T-helper 2 cell treated with Interferon-gamma antibody and Interleukin-4, amounts not matched to agents 5 μg/mL and 100 μg/mL, for 36 hours (primary cell): ENCODE measurements at regions not wholly inside any gene's neighbourhood (a gene's known extent, or its start where the extent isn't known, plus 50 kb on each side); places are given as distances from the start of the nearest gene placed in this dataset.

Experiments used
- DNase-seq: peaks from one replicate; pipeline ENCODE4 v3.0.0; 2021; ENCODE audit warnings: low spot score
- H3K27ac Mint-ChIP-seq: one replicate; pipeline ENCODE4 v1.8.0; 2021; ENCODE audit warnings: mild to moderate bottlenecking, mixed read lengths
- H3K27me3 Mint-ChIP-seq: one replicate; pipeline ENCODE4 v1.8.0; 2021; ENCODE audit warnings: low read depth, mixed read lengths
- H3K36me3 Mint-ChIP-seq: one replicate; pipeline ENCODE4 v1.8.0; 2021; ENCODE audit warnings: low read depth, mixed read lengths
- H3K4me1 Mint-ChIP-seq: one replicate; pipeline ENCODE4 v1.8.0; 2021; ENCODE audit warnings: low read depth, mixed read lengths
- H3K4me3 Mint-ChIP-seq: one replicate; pipeline ENCODE4 v1.8.0; 2022; ENCODE audit warnings: mild to moderate bottlenecking, moderate library complexity, mixed read lengths
- H3K9me3 Mint-ChIP-seq: one replicate; pipeline ENCODE4 v1.8.0; 2021; ENCODE audit warnings: mixed read lengths

GRCh38 chr12:114938487-114939210, 254.7 kb upstream of the TBX3 start:
- no peak overlapping the region for H3K4me3 Mint-ChIP-seq
- H3K9me3 Mint-ChIP-seq = peaks cover 17% of the 10 kb centered on the region
- no peak overlapping the region for H3K27ac Mint-ChIP-seq
- H3K27me3 Mint-ChIP-seq = no peaks in the 10 kb centered on the region
- H3K36me3 Mint-ChIP-seq = no peaks in the 10 kb centered on the region
- no peak for DNase-seq
- no peaks in the 10 kb centered on the region for H3K4me1 Mint-ChIP-seq

- no peak for DNase-seq
- H3K27me3 Mint-ChIP-seq = no peaks in the 10 kb centered on the region
- no peaks in the 10 kb centered on the region for H3K36me3 Mint-ChIP-seq
- no peak overlapping the region for H3K27ac Mint-ChIP-seq
- H3K4me3 Mint-ChIP-seq = no peak overlapping the region
- H3K4me1 Mint-ChIP-seq = no peaks in the 10 kb centered on the region
- peaks cover 24% of the 10 kb centered on the region for H3K9me3 Mint-ChIP-seq
Observed at GRCh38 chr12:114936148-114937079, 252.4 kb upstream of the TBX3 start.

DNA sequence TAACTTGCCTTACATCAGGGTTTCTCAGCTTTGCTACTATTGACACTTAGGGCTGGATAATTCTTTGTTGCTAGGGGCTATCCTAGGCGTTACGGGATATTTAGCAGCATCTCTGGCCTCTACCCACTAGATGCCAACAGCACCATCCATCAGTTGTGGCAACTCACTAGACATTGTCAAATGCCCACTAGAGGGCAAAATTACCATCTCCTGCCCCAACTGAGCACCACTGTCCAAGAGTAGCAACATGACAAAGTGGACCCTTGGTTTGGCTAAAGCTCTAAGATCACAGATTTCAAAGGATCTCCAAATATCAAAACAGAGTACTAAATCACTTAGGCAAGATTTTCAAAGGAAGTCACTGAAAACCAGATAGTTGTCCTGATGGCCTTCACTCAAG, 251.7 kb upstream of the TBX3 start:
- H3K27ac Mint-ChIP-seq = no peak overlapping the region
- H3K27me3 Mint-ChIP-seq = no peaks in the 10 kb centered on the region
- H3K9me3 Mint-ChIP-seq = peaks cover 25% of the 10 kb centered on the region
- DNase-seq = no peak
- H3K4me1 Mint-ChIP-seq = no peaks in the 10 kb centered on the region
- H3K4me3 Mint-ChIP-seq = no peak overlapping the region
- no peaks in the 10 kb centered on the region for H3K36me3 Mint-ChIP-seq

DNA sequence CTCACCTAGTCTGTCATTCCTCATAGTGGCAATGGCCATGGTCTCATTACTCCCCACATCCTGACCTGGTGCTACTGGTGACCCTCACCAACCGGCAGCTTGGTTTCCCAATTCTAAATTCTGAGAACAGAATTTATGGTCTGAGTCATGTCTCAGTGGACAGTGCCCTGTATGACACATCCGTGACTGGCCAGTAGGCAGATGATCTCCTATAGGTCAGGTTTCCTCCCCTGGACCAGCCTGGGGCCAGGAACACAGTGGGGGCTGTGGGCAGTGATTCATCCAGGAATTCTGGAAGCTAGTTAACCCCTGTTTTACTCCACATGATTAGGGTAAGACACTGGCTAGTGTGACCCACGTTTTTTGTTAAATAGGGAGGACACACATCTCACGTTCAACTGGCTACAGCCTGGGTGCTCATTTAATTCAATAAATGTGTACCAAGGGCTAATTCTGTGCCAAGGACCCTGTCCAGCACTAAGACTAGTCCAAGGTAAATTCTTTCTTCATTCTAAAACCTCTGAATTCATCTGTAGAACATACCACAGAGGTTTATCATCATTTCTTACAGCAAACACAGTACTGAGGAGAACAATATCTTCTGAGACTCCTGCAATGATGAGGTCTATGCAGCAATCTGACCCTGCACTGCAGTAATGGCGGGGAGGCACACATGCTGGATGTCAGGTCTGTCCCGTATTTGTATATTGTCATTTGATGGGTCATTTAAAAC, 249.6 kb upstream of the TBX3 start:
- DNase-seq = no peak
- no peaks in the 10 kb centered on the region for H3K36me3 Mint-ChIP-seq
- no peak overlapping the region for H3K4me3 Mint-ChIP-seq
- no peak overlapping the region for H3K27ac Mint-ChIP-seq
- H3K9me3 Mint-ChIP-seq = peaks cover 27% of the 10 kb centered on the region
- H3K4me1 Mint-ChIP-seq = no peaks in the 10 kb centered on the region
- no peaks in the 10 kb centered on the region for H3K27me3 Mint-ChIP-seq

GRCh38 chr12:114932806-114933205, 248.8 kb upstream of the TBX3 start:
- Mint-ChIP-seq H3K36me3 (no peaks in the 10 kb centered on the region), H3K4me1 (no peaks in the 10 kb centered on the region), H3K27ac (no peak overlapping the region), H3K9me3 (peaks cover 31% of the 10 kb centered on the region), H3K4me3 (no peak overlapping the region), H3K27me3 (no peaks in the 10 kb centered on the region)
- DNase-seq = no peak

DNA sequence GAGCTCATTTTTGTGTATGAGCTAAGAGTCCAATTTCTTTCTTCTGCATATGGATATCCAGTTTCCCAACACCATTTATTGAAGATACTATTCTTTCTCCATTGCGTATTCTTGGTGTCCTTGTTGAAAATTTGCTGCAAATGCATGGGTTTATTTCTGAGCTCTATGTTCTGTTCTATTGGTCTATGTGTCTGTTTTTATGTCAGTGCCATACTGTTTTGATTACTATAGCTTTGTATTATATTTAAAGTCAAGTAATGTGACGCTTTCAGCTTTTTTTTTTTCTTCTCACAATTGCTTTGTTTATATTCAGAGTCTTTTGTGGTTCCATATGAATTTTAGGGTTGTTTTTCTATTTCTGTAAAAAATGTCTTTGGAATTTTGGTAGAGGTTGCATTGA, 247.1 kb upstream of the TBX3 start:
- Mint-ChIP-seq H3K4me3 (no peak overlapping the region), H3K4me1 (no peaks in the 10 kb centered on the region), H3K9me3 (peaks cover 26% of the 10 kb centered on the region), H3K27me3 (no peaks in the 10 kb centered on the region), H3K27ac (no peak overlapping the region), H3K36me3 (no peaks in the 10 kb centered on the region)
- DNase-seq = no peak

DNA sequence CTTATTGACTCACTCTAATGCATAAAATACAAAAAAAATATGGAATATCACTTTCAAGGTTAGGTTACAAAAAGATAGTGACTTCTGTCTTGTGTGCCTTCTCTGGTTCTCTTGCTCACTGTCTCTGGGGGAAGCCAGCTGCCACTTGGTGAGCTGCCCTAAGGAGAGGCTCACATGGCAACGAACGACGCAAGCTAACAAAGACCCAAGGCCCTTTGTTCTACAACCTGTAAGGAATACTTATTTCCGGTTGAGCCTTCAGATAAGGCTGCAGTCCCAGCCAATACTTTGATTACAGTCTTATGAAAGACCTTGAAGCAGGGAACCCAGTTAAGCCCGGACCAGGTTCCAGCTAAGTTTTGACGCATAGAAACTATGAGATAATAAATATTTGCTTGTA, 242.4 kb upstream of the TBX3 start:
- H3K27me3 Mint-ChIP-seq = no peaks in the 10 kb centered on the region
- DNase-seq = no peak
- no peak overlapping the region for H3K27ac Mint-ChIP-seq

GRCh38 chr12:114924946-114925475, 241.0 kb upstream of the TBX3 start:
- no peak for DNase-seq
- no peak overlapping the region for H3K4me3 Mint-ChIP-seq
- peaks cover 6% of the 10 kb centered on the region for H3K9me3 Mint-ChIP-seq
- H3K4me1 Mint-ChIP-seq = no peaks in the 10 kb centered on the region
- H3K36me3 Mint-ChIP-seq = no peaks in the 10 kb centered on the region
- no peaks in the 10 kb centered on the region for H3K27me3 Mint-ChIP-seq
- no peak overlapping the region for H3K27ac Mint-ChIP-seq

More for the DNA sequence above, 242.4 kb upstream of the TBX3 start:
- H3K4me1 Mint-ChIP-seq = no peaks in the 10 kb centered on the region
- H3K9me3 Mint-ChIP-seq = peaks cover 14% of the 10 kb centered on the region
- no peak overlapping the region for H3K4me3 Mint-ChIP-seq
- no peaks in the 10 kb centered on the region for H3K36me3 Mint-ChIP-seq

- H3K4me3 Mint-ChIP-seq = no peak overlapping the region
- H3K4me1 Mint-ChIP-seq = no peaks in the 10 kb centered on the region
- DNase-seq = no peak
- H3K27ac Mint-ChIP-seq = no peak overlapping the region
- H3K9me3 Mint-ChIP-seq = peaks cover 9% of the 10 kb centered on the region
- H3K27me3 Mint-ChIP-seq = no peaks in the 10 kb centered on the region
- H3K36me3 Mint-ChIP-seq = no peaks in the 10 kb centered on the region
Observed at GRCh38 chr12:114921781-114922180, 237.8 kb upstream of the TBX3 start.

DNA sequence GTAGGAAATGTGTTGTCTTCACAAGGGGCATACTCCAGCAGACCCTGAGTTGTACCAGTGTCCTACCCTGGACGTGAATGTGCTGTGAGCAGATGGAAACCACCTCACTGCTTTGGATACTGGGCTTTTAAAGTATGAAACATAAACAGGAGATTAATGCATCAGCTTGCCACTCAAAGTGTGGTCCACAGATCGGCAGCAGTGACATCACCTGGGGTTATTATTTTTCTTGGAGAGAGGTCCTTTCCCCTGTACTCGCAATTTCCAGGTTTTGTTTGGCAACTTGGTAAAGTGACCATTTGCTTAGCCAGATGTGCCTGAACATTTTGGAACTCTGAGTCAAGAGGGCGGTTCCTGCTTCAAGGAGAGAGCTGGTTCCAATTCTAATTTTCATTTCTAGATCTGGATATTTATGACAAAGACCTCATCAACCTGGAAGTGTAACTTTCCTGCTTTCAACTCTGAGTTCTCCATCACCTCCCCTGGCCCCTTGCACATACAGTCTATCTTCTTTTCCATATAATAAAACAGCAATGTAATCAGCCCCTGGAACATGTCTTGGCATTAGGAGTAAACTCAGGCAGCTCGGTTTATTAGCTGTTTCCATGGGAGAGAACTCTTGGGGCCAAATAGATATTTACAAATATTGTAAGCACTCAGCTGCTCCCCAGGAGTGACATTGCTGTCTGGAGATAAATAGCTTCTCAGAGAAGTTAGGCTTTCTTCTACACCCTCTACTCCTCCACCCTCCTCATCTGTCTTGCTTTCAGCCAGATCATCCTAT, 237.0 kb upstream of the TBX3 start:
- DNase-seq = no peak
- no peak overlapping the region for H3K4me3 Mint-ChIP-seq
- H3K27me3 Mint-ChIP-seq = no peaks in the 10 kb centered on the region
- H3K9me3 Mint-ChIP-seq = peaks cover 9% of the 10 kb centered on the region
- no peak overlapping the region for H3K27ac Mint-ChIP-seq
- no peaks in the 10 kb centered on the region for H3K36me3 Mint-ChIP-seq
- no peaks in the 10 kb centered on the region for H3K4me1 Mint-ChIP-seq

GRCh38 chr12:114919479-114919878, 235.5 kb upstream of the TBX3 start:
- Mint-ChIP-seq H3K9me3 (peaks cover 9% of the 10 kb centered on the region), H3K27me3 (no peaks in the 10 kb centered on the region), H3K27ac (no peak overlapping the region), H3K4me1 (no peaks in the 10 kb centered on the region), H3K4me3 (no peak overlapping the region), H3K36me3 (no peaks in the 10 kb centered on the region)
- no peak for DNase-seq

GRCh38 chr12:114918535-114919233, 234.7 kb upstream of the TBX3 start:
- no peak for DNase-seq
- H3K4me1 Mint-ChIP-seq = no peaks in the 10 kb centered on the region
- no peaks in the 10 kb centered on the region for H3K36me3 Mint-ChIP-seq
- H3K27ac Mint-ChIP-seq = no peak overlapping the region
- H3K9me3 Mint-ChIP-seq = peaks cover 9% of the 10 kb centered on the region
- no peaks in the 10 kb centered on the region for H3K27me3 Mint-ChIP-seq
- H3K4me3 Mint-ChIP-seq = no peak overlapping the region

GRCh38 chr12:114917953-114918352, 234.0 kb upstream of the TBX3 start:
- Mint-ChIP-seq H3K4me3 (no peak overlapping the region), H3K27me3 (no peaks in the 10 kb centered on the region), H3K4me1 (no peaks in the 10 kb centered on the region), H3K27ac (no peak overlapping the region), H3K36me3 (no peaks in the 10 kb centered on the region), H3K9me3 (peaks cover 9% of the 10 kb centered on the region)
- DNase-seq = no peak
